ENCODE measurements at regions not wholly inside any gene's neighbourhood (a gene's known extent, or its start where the extent isn't known, plus 50 kb on each side); places are given as distances from the start of the nearest gene placed in this dataset.

DNA sequence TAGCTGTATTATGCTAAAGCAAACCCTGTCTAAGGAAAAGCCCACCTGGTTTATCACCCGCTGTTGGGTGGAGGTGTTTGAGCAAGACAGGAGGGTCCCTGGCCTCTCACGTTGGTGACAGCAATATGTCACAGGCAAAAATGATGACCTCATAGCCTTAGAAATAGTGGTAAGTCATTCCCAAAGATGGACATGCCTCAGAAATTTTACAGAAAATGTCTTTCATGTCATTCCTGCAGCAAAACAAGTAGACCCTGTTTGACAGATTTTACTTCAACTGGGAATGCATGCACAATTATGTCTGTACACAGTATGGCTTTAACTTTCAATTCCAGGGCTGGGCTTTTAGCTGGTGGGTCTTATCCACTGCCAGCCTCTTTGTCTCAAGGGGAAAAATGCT, 362.3 kb upstream of the C2CD4B start:
- DNase-seq (no peak), ATAC-seq (ENCODE audit: low read depth) (no peak)
- POLR2A ChIA-PET, result no interaction called here
- no peaks in the 10 kb centered on the region for H3K4me1 Mint-ChIP-seq
- no peaks in the 10 kb centered on the region for H3K9me3 Mint-ChIP-seq
- H3K4me3 Mint-ChIP-seq, result no peak overlapping the region
- H3K27me3 Mint-ChIP-seq, result peaks cover 21% of the 10 kb centered on the region
- no peaks in the 10 kb centered on the region for H3K36me3 Mint-ChIP-seq
- H3K27ac Mint-ChIP-seq, result no peak overlapping the region

DNA sequence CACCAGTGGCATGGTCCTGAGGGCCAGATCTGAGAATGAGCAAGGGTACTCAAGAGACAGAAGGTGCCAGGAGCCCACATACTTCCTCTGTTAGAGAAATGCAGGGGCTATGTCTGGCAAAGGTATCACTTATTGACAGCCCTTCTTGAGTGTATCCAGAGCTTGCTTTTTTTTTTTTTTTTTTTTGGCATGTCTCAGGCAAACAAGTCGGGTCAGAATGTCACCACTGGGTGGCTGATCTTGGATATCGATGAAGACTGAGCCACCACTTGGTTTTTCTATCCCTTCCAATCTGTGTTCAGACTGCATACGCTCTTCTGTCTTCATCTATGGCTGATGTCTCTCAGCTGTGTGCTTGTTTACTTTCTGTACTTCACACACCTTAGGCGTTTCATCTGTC, 363.4 kb upstream of the C2CD4B start:
- H3K4me3 Mint-ChIP-seq, result no peak overlapping the region
- no peaks in the 10 kb centered on the region for H3K4me1 Mint-ChIP-seq
- no peaks in the 10 kb centered on the region for H3K36me3 Mint-ChIP-seq
- no peak overlapping the region for H3K27ac Mint-ChIP-seq
- DNase-seq, result no peak
- no peaks in the 10 kb centered on the region for H3K9me3 Mint-ChIP-seq
- ATAC-seq (ENCODE audit: low read depth), result no peak
- H3K27me3 Mint-ChIP-seq, result peaks cover 18% of the 10 kb centered on the region
- POLR2A ChIA-PET, result no interaction called here

DNA sequence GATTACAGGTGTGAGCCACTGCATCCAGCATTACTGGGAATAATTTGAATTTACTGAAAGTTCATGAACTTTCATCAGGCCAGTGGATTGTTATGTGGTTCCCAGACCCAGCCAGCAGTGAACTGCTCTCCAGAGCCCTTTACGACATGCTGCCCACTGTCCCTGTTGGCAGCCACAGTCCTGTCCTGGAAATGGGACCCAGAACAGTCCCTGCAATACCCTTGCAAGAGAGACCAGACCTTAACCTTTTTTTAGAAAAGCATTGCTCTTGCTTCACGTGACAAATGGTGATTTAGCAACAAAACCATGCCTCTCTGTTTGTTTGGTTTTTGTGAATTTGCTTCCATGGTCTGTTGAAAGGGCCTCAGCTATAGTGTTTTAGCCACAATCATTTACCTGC, 367.3 kb upstream of the C2CD4B start:
- Mint-ChIP-seq H3K36me3 (no peaks in the 10 kb centered on the region), H3K27ac (no peak overlapping the region), H3K4me3 (no peak overlapping the region), H3K4me1 (no peaks in the 10 kb centered on the region), H3K9me3 (no peaks in the 10 kb centered on the region), H3K27me3 (peaks cover 6% of the 10 kb centered on the region)
- POLR2A ChIA-PET, result no interaction called here
- DNase-seq (no peak), ATAC-seq (ENCODE audit: low read depth) (no peak)

DNA sequence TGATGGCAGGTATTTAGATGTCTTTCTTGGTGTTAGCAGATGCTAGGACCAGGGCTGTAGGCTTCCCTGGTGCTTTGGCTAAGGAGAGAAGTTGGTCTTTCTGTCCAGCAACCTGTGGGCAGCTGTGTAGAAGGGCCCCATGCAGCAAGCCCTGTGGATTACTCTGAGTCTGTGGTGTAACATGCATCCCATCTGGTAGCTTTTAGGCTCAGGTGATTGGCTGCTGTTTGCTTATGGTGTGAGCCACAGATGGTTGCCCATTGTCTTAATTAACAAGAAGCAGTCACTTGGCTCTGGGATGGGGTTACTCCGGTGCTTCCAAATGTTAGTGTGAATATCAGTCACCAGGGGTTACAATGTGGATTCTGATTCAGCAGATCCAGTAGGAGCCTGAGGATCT, 368.6 kb upstream of the C2CD4B start:
- no peaks in the 10 kb centered on the region for H3K4me1 Mint-ChIP-seq
- no peak overlapping the region for H3K4me3 Mint-ChIP-seq
- H3K27ac Mint-ChIP-seq, result no peak overlapping the region
- H3K36me3 Mint-ChIP-seq, result no peaks in the 10 kb centered on the region
- ATAC-seq (ENCODE audit: low read depth) (no peak), DNase-seq (no peak)
- H3K9me3 Mint-ChIP-seq, result no peaks in the 10 kb centered on the region
- POLR2A ChIA-PET, result no interaction called here
- peaks cover 4% of the 10 kb centered on the region for H3K27me3 Mint-ChIP-seq

DNA sequence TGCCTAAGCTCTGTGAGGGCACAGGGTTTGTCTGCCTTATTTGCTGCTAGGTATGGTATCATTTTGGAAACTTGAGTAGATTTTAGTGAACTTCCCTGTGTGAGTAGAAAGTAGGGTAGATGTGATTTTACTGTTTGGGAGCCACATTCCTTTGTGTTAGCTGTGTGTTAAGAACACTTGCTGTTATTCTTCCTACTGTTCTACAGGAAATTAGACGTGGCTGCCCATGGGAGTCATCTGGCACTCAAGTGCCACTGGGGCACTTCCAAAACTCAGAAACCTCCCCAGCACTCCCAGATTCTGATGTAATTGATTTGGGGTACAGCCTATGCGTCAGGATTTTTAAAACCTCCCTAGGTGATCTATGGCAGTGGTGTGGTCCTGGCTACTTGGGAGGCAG, 369.9 kb upstream of the C2CD4B start:
- no peaks in the 10 kb centered on the region for H3K36me3 Mint-ChIP-seq
- H3K4me3 Mint-ChIP-seq, result no peak overlapping the region
- POLR2A ChIA-PET, result no interaction called here
- no peaks in the 10 kb centered on the region for H3K4me1 Mint-ChIP-seq
- no peaks in the 10 kb centered on the region for H3K9me3 Mint-ChIP-seq
- ATAC-seq (ENCODE audit: low read depth) (no peak), DNase-seq (no peak)
- peaks cover 4% of the 10 kb centered on the region for H3K27me3 Mint-ChIP-seq
- no peak overlapping the region for H3K27ac Mint-ChIP-seq

DNA sequence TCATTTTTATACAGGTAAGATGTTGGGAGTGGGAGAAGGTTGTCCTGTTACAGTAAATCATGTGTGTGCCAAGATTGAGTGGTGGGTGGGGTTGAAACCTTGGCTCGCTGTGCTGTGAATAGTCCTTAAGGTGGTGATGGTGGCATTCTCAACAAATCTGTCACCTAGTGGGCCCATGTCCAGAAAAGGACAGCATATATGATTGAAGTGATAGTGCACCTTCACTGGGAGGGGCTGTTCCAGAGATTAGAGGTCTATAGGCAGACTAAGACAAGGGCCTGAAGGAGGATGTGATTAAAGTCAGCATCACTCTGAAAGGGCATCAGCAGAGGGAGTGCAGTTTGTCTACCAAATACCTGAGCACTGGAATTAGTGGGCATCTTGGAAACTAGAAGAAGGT, 374.2 kb upstream of the C2CD4B start:
- no peaks in the 10 kb centered on the region for H3K4me1 Mint-ChIP-seq
- DNase-seq (no peak), ATAC-seq (ENCODE audit: low read depth) (no peak)
- H3K4me3 Mint-ChIP-seq, result no peak overlapping the region
- H3K27ac Mint-ChIP-seq, result no peak overlapping the region
- no peaks in the 10 kb centered on the region for H3K27me3 Mint-ChIP-seq
- no peaks in the 10 kb centered on the region for H3K9me3 Mint-ChIP-seq
- no peaks in the 10 kb centered on the region for H3K36me3 Mint-ChIP-seq
- POLR2A ChIA-PET, result no interaction called here

DNA sequence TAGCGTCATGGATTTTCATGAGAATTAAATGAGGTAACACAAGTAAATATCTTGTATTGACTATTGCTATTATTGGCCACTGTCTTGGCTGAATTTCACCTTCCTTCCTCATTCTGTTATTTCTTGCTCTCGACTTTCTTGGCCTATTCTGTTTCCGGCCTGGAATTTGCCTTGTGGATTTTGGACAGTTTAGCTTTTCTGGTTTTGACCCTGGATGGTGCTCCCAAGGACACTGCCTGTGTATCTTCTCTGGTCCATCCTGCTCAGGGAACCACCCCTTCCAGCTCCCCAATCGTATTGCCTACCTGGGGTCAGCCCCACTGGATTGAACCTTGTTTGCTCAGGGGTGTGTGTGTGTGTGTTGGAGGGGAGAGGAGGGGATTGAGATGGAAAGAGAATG, 376.2 kb upstream of the C2CD4B start:
- DNase-seq, result no peak

DNA sequence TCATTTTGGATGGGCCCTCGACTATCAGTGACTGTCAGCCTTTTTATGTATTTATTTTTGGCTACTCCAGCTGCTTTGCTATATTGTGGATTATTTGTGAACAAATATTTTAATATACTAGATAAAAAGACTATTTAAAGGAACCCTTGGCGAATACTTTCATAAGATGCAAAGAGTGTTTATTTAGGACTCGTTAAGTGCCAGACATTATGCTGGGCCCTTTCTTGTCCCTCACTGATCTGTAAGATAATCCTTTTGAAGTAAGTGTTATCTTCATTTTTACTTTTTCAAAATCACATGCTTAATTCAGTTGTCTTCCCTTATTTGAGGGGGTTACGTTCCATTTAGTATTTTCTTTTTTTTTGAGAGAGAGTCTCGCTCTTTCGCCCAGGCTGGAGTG, 376.8 kb upstream of the C2CD4B start:
- Mint-ChIP-seq H3K4me1 (no peaks in the 10 kb centered on the region), H3K27me3 (no peaks in the 10 kb centered on the region), H3K9me3 (no peaks in the 10 kb centered on the region), H3K4me3 (no peak overlapping the region), H3K36me3 (no peaks in the 10 kb centered on the region), H3K27ac (no peak overlapping the region)
- ATAC-seq (ENCODE audit: low read depth) (no peak), DNase-seq (no peak)
- POLR2A ChIA-PET, result no interaction called here

More for the DNA sequence above, 376.2 kb upstream of the C2CD4B start:
- Mint-ChIP-seq H3K9me3 (no peaks in the 10 kb centered on the region), H3K4me3 (no peak overlapping the region), H3K4me1 (no peaks in the 10 kb centered on the region), H3K27ac (no peak overlapping the region), H3K27me3 (no peaks in the 10 kb centered on the region), H3K36me3 (no peaks in the 10 kb centered on the region)
- POLR2A ChIA-PET, result no interaction called here
- no peak for ATAC-seq (ENCODE audit: low read depth)

DNA sequence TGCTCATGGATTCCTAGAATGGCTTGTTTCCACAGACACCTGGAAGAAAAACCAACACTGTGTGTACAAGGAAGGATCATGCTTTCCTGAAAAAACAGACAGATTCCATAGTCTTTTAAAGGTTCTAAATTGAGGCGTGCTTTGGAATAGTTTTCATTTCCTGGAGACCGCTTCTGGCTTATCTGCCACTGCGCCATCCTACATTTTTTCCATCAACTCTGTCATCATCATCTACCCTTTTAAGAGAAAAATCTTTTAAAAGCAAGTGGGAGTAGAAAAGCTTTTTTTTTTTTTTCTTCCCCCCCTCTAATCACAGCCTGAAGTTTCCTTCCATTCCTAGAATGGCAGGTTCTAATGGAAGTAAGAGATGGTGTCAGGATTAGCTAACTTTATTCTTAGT, 379.4 kb upstream of the C2CD4B start:
- no peak overlapping the region for H3K27ac Mint-ChIP-seq

DNA sequence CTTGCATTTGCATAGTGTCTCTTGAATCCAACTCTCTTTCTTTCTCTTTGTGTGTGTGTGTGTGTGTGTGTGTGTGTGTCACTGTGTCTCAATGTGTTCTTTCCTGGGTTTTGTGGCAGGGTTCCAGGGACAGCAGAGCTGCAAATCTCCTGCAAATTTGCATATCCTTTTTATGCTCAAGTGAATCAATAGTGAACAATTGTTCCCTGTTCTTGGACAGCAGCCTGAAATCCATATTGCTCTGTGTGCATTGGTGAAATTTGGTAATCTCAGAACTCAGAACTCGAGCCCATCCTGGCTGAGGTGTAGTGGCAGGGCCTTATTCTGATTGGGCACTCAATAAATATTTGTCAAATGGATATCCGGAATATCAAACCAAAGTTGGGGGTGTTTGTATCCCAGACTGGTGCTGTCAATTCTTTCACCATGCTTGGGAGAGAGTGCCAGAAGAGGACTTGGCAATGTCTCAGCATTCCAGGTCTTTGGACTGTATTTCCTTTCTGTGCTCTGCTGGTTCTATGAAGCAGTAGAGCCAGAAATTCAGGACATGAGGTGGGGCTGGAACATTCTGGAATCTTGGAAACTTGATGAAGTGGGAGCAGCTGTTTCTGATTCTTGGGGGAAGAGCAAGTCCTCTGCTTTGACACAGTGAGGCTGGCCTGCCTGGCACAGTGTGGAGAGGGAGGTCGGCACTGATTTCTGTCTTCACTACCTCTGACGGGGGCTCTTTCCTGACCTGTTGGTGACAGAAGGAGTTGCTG, 380.6 kb upstream of the C2CD4B start:
- peaks cover 3% of the 10 kb centered on the region for H3K4me1 Mint-ChIP-seq
- POLR2A ChIA-PET, result no interaction called here
- H3K27ac Mint-ChIP-seq, result no peak overlapping the region
- no peaks in the 10 kb centered on the region for H3K36me3 Mint-ChIP-seq
- peaks cover 2% of the 10 kb centered on the region for H3K27me3 Mint-ChIP-seq
- no peak for DNase-seq
- no peaks in the 10 kb centered on the region for H3K9me3 Mint-ChIP-seq
- no peak overlapping the region for H3K4me3 Mint-ChIP-seq
- no peak for ATAC-seq (ENCODE audit: low read depth)

More for the DNA sequence above, 379.4 kb upstream of the C2CD4B start:
- Mint-ChIP-seq H3K4me1 (peaks cover under 1% of the 10 kb centered on the region), H3K36me3 (no peaks in the 10 kb centered on the region), H3K27me3 (peaks cover 2% of the 10 kb centered on the region), H3K9me3 (no peaks in the 10 kb centered on the region), H3K4me3 (no peak overlapping the region)
- POLR2A ChIA-PET, result no interaction called here
- no peak for ATAC-seq (ENCODE audit: low read depth)
- DNase-seq, result no peak

DNA sequence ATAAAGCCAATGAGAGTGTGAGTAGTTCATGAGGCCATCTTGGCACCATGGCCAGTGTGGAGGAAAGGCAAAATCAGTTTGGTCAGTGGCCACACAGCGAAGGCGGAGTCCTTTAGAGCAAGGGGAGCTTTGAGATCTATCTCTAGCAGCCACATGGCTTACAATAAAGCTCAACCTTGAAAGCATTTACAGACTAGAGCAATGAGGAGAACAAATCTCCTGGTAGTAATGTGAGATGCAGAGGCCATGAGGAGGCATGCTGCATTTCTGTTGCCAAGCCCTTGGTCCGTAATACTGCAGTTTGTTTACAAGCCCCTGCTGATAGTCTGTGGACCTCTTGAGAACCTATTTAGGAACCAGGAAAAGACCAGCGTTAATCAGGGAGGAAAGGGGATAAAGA, 381.5 kb upstream of the C2CD4B start:
- Mint-ChIP-seq H3K36me3 (no peaks in the 10 kb centered on the region), H3K27ac (no peak overlapping the region), H3K4me3 (no peak overlapping the region), H3K9me3 (no peaks in the 10 kb centered on the region), H3K27me3 (peaks cover 2% of the 10 kb centered on the region), H3K4me1 (peaks cover 3% of the 10 kb centered on the region)
- POLR2A ChIA-PET, result no interaction called here
- DNase-seq (no peak), ATAC-seq (ENCODE audit: low read depth) (no peak)

DNA sequence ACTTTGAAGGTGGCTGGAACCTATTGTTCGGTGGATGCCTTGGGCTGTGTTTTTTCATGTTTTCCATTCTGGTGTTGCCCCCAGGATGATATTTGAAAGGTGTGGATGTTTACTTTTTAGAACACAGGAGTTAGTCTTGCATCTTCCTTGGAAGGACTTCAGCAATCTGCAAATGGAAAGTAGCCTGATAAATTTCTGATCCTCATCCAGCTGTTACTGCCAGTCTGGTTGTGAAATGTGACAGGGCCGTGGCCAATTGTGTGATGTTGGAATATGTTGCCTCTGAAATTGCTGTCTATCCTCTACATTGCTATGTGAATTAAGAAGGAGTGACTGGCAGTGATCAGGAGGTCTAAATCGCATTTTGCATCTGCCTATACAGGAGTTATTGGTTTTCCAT, 382.5 kb upstream of the C2CD4B start:
- H3K9me3 Mint-ChIP-seq, result no peaks in the 10 kb centered on the region
- POLR2A ChIA-PET, result no interaction called here
- ATAC-seq (ENCODE audit: low read depth) (no peak), DNase-seq (no peak)
- peaks cover 3% of the 10 kb centered on the region for H3K4me1 Mint-ChIP-seq
- H3K4me3 Mint-ChIP-seq, result no peak overlapping the region
- no peak overlapping the region for H3K27ac Mint-ChIP-seq
- H3K27me3 Mint-ChIP-seq, result peaks cover 2% of the 10 kb centered on the region
- no peaks in the 10 kb centered on the region for H3K36me3 Mint-ChIP-seq

DNA sequence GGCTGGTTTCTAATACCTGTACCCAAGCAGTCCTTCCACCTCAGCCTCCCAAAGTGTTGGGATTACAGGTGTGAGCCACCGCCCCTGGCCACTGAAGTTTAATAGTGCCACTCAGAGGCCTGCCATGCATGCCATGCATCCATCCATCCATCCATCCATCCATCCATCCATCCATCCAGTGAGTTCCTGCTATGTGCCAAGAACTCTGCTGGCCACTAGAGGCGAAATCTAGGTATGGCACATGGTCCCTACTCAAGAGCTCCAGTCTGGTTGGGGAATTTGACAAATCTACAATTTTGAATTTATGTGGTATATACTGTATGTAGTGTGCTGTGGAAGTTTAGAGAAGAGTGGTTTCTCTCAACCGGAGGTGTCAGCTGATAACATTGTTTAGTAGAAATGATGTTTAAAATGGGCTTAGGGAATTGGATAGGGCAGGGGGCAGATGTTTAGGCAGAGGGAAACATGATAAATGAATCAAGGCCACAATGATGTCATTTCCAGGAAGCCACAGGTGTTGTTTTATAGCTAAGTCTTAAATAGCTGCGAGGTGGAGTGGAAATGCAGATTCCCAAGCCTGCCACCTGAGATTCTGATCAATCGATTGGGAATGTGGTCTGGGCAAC, 384.4 kb upstream of the C2CD4B start:
- no peak for DNase-seq
- POLR2A ChIA-PET, result interaction anchor here (0.5 kb wide), 1 partner anchor 175 kb away, joined by 4 read pairs; no protein-coding TSS in a partner anchor
- no peak for ATAC-seq (ENCODE audit: low read depth)
- H3K27ac Mint-ChIP-seq, result no peak overlapping the region
- H3K9me3 Mint-ChIP-seq, result no peaks in the 10 kb centered on the region
- H3K27me3 Mint-ChIP-seq, result peaks cover 7% of the 10 kb centered on the region
- no peaks in the 10 kb centered on the region for H3K36me3 Mint-ChIP-seq
- H3K4me3 Mint-ChIP-seq, result no peak overlapping the region
- H3K4me1 Mint-ChIP-seq, result peaks cover 3% of the 10 kb centered on the region

DNA sequence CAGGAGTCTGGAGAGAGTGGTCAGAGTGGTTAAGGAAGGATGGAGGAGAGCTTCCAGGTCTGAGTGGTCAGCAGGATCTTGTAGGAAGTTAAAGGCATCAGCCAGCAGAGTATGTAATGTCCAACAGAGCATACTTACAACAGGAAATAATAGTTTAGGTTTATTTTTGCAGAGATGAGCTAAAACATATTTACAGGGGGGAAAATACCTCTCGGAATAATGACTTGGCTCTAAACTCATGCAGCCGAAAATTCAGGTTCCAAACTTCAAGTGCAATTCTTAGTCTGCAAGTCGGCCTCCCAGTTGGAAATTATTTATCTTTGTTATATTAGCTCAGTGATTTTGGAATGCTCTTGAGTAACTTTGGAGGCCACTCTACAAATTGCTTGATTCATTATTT, 385.0 kb upstream of the C2CD4B start:
- POLR2A ChIA-PET, result no interaction called here
- no peak overlapping the region for H3K4me3 Mint-ChIP-seq
- H3K36me3 Mint-ChIP-seq, result no peaks in the 10 kb centered on the region
- no peak for ATAC-seq (ENCODE audit: low read depth)
- H3K27me3 Mint-ChIP-seq, result peaks cover 7% of the 10 kb centered on the region
- DNase-seq, result no peak
- no peak overlapping the region for H3K27ac Mint-ChIP-seq
- H3K4me1 Mint-ChIP-seq, result peaks cover 3% of the 10 kb centered on the region
- H3K9me3 Mint-ChIP-seq, result no peaks in the 10 kb centered on the region
